ENCODE measurements at regions not wholly inside any gene's neighbourhood (a gene's known extent, or its start where the extent isn't known, plus 50 kb on each side); places are given as distances from the start of the nearest gene placed in this dataset.

DNA sequence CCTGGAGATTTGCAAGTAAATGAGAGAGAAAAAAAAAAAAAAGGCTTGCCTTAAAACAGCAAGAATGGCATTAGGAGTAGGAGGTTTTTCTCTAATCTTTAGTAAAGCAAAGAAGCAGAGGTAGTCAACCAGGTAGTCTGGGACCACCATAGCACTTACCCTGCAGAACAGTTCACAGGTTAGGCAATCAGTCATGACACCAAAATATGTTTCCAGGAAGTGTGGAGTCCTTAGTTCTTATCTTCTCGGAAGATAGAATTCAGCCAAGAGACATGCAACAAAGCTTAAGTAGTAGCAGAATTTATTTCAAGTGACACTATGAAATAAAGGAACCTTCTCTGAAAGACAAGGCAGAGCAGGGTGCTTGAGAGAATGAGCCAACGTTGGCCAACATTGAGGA lies 295.8 kb downstream of the IPO8 start:
- Histone ChIP-seq H3K4me3 (no peak overlapping the region), H3K36me3 (no peaks in the 10 kb centered on the region), H3K27ac (no peak overlapping the region), H3K9me3 (peaks cover 0 to 23% of the 10 kb centered on the region in 2 donors), H3K27me3 (no peaks in the 10 kb centered on the region), H3K4me1 (no peaks in the 10 kb centered on the region)
- intact Hi-C loops (cut with DNase I; ENCODE audit: low total_unique reads) = no loop called here
- TF ChIP-seq, protein P1, sequence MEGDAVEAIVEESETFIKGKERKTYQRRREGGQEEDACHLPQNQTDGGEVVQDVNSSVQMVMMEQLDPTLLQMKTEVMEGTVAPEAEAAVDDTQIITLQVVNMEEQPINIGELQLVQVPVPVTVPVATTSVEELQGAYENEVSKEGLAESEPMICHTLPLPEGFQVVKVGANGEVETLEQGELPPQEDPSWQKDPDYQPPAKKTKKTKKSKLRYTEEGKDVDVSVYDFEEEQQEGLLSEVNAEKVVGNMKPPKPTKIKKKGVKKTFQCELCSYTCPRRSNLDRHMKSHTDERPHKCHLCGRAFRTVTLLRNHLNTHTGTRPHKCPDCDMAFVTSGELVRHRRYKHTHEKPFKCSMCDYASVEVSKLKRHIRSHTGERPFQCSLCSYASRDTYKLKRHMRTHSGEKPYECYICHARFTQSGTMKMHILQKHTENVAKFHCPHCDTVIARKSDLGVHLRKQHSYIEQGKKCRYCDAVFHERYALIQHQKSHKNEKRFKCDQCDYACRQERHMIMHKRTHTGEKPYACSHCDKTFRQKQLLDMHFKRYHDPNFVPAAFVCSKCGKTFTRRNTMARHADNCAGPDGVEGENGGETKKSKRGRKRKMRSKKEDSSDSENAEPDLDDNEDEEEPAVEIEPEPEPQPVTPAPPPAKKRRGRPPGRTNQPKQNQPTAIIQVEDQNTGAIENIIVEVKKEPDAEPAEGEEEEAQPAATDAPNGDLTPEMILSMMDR (IDR thresholded peaks at IDR 0.05) = no peak
- TF ChIP-seq POLR2AphosphoS5 (IDR thresholded peaks at IDR 0.05) (no peak), POLR2A (IDR thresholded peaks at IDR 0.05) (no peak)
- DNase-seq (ENCODE audit: low spot score in 2 of 2) = no peak

DNA sequence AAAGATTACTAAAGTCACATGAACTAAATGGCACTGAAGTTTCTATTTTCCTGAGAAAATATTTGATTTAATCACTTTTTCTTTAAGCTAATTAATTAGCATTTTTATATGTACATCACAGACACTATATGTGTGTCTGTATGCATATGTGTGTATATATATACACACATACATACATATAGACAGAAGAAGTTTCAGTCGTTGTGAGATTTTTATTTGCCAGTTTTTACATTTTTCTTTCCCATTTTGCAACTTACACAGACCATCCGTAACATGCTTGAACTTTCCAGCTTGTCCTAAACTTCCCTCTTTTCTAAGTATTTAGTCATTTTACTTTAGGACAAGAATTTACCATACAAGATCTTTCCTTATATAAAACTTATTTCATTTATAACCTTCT lies 299.1 kb downstream of the IPO8 start:
- intact Hi-C loops (cut with DNase I; ENCODE audit: low total_unique reads) = no loop called here
- Histone ChIP-seq H3K36me3 (no peaks in the 10 kb centered on the region), H3K27ac (no peak overlapping the region)

DNA sequence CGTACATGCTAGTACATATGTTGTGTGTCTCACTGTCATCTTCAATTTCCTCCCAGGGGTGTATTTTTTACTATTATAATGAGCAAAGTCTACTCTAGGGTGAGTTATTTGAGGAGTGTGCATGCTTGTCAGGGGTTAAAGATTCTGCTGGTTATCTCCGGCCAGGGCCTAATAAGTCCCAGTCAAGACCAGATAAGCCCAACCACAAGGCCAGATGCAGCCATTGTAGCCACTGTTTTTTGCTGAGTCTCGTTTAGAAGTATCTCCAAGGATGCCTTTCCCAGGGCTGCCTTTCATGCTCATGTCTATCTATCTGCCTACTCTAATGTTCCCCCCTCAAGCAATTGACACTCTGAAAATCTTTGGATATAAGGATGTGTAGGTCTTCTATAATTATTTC lies 300.5 kb downstream of the IPO8 start:
- no peak overlapping the region for H3K4me3 ChIP-seq
- intact Hi-C loops (cut with DNase I; ENCODE audit: low total_unique reads) = no loop called here
- H3K9me3 ChIP-seq = peaks cover 0 to 22% of the 10 kb centered on the region in 2 donors
- no peaks in the 10 kb centered on the region for H3K27me3 ChIP-seq
- no peaks in the 10 kb centered on the region for H3K4me1 ChIP-seq
- TF ChIP-seq, protein P1 (IDR thresholded peaks at IDR 0.05) = no peak
- TF ChIP-seq POLR2AphosphoS5 (IDR thresholded peaks at IDR 0.05) = no peak
- TF ChIP-seq POLR2A (IDR thresholded peaks at IDR 0.05) = no peak
- no peak for DNase-seq (ENCODE audit: low spot score in 2 of 2)
- H3K27ac ChIP-seq = no peak overlapping the region
- no peaks in the 10 kb centered on the region for H3K36me3 ChIP-seq

More for the DNA sequence above, 299.1 kb downstream of the IPO8 start:
- TF ChIP-seq POLR2A (IDR thresholded peaks at IDR 0.05) = no peak
- Histone ChIP-seq H3K4me3 (no peak overlapping the region), H3K4me1 (no peaks in the 10 kb centered on the region), H3K9me3 (peaks cover 0 to 16% of the 10 kb centered on the region in 2 donors), H3K27me3 (no peaks in the 10 kb centered on the region)
- DNase-seq (ENCODE audit: low spot score in 2 of 2) = no peak

DNA sequence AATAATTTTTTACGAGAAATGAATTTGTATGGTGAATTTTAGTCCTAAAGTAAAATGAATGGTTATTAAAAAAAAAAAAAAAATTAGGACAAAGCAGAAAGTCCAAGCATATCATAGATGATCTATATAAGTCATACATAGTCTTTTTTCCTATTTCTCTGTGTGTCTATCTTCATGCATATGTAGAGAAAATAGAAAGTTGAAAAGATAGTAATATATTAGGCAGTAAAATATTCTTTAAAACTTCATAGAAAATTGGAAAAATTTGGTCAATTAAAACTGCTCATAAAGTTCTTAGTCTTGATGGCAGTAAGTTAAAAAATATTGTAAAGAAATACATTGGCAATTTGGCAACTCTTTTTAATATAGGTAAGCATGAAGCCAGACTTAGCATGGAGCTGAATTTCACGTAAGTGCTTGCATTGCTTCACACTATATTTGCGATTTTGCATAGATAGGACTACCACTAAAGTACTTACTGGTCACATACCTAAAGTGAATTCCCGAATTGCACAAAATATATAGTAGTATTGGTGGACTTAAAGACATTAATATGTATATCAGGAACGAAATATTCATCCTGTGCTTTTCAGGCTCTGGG lies 303.8 kb downstream of the IPO8 start:
- no peak overlapping the region for H3K4me3 ChIP-seq
- intact Hi-C loops (cut with DNase I; ENCODE audit: low total_unique reads) = no loop called here
- H3K4me1 ChIP-seq = no peaks in the 10 kb centered on the region
- H3K27me3 ChIP-seq = no peaks in the 10 kb centered on the region
- no peak overlapping the region for H3K27ac ChIP-seq
- TF ChIP-seq POLR2AphosphoS5 (IDR thresholded peaks at IDR 0.05) (no peak), POLR2A (IDR thresholded peaks at IDR 0.05) (no peak)
- TF ChIP-seq, protein P1 (IDR thresholded peaks at IDR 0.05) = no peak
- peaks cover 3 to 8% of the 10 kb centered on the region in 2 donors for H3K9me3 ChIP-seq
- DNase-seq (ENCODE audit: low spot score in 2 of 2) = no peak
- no peaks in the 10 kb centered on the region for H3K36me3 ChIP-seq

DNA sequence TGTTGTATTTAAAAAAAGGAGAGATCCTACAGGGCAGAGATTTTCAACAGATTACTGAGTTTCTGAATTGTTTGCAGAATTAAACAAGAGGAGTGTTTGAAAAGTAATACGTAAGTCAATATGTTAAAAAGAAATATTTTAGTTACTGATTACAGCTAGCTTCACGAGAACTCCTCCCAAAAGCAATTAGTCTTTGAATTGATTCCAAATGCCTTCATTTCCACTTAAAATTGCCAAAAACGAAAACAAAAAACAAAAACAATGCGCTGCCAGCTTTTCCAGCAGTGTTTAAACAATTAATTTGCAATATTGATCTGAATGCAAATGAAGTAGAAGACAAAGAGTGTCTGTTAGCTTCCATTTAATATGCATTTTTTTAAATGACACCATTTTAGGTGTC lies 310.0 kb downstream of the IPO8 start:
- H3K4me3 ChIP-seq = no peak overlapping the region
- H3K27ac ChIP-seq = no peak overlapping the region
- no peak for DNase-seq (ENCODE audit: low spot score in 2 of 2)
- H3K9me3 ChIP-seq = peaks cover under 1 to 3% of the 10 kb centered on the region in 2 donors
- H3K36me3 ChIP-seq = no peaks in the 10 kb centered on the region
- no peak for TF ChIP-seq POLR2A (IDR thresholded peaks at IDR 0.05)
- TF ChIP-seq POLR2AphosphoS5 (IDR thresholded peaks at IDR 0.05) = no peak
- H3K4me1 ChIP-seq = no peaks in the 10 kb centered on the region
- no peaks in the 10 kb centered on the region for H3K27me3 ChIP-seq
- intact Hi-C loops (cut with DNase I; ENCODE audit: low total_unique reads) = no loop called here

DNA sequence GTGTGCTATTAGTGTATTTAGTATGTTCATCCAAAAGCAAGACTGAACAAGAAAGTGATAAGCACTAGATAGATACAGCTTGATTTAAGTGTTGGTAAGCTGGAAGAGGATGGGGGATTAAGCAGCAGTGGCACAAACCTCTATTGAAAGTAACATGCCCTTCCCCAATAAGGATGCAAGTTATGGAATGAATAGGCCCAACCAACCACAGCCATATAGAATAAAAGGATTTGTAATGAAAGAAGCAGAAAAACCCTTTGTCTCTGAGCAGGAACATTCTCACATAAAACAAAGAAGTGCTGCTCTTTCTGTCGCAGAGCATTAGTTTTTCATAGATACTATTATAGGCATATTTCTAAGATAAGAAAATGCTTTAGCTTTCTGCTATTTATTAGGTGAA lies 310.7 kb downstream of the IPO8 start:
- H3K27me3 ChIP-seq = no peaks in the 10 kb centered on the region
- H3K27ac ChIP-seq = no peak overlapping the region
- H3K4me1 ChIP-seq = no peaks in the 10 kb centered on the region
- DNase-seq (ENCODE audit: low spot score in 2 of 2) = no peak
- peaks cover 0 to 3% of the 10 kb centered on the region in 2 donors for H3K9me3 ChIP-seq
- intact Hi-C loops (cut with DNase I; ENCODE audit: low total_unique reads) = no loop called here
- TF ChIP-seq POLR2A (IDR thresholded peaks at IDR 0.05) (no peak), POLR2AphosphoS5 (IDR thresholded peaks at IDR 0.05) (no peak)
- TF ChIP-seq, protein P1 (IDR thresholded peaks at IDR 0.05) = no peak
- H3K36me3 ChIP-seq = no peaks in the 10 kb centered on the region
- no peak overlapping the region for H3K4me3 ChIP-seq

Data from breast epithelium (tissue), 4 donors.